Activated CD4-positive, CD25-positive, alpha-beta regulatory T cell treated with anti-CD3 and anti-CD28 coated beads, Interleukin-2, amount 50 U/mL, for 24 hours (primary cell): ENCODE measurements at regions not wholly inside any gene's neighbourhood (a gene's known extent, or its start where the extent isn't known, plus 50 kb on each side); places are given as distances from the start of the nearest gene placed in this dataset.

Source experiments
- ATAC-seq, 2 donors: fragments of 150-1000 bp; cut with Tn5 transposase; one replicate each; pipeline ENCODE4 v1.10.0; 2021; ENCODE audit warnings: mild to moderate bottlenecking in 1 of 2, moderate library complexity in 1 of 2

GRCh38 chr18:5091741-5092140 lies 105.3 kb downstream of the AKAIN1 start:
- ATAC-seq, result no peak

DNA sequence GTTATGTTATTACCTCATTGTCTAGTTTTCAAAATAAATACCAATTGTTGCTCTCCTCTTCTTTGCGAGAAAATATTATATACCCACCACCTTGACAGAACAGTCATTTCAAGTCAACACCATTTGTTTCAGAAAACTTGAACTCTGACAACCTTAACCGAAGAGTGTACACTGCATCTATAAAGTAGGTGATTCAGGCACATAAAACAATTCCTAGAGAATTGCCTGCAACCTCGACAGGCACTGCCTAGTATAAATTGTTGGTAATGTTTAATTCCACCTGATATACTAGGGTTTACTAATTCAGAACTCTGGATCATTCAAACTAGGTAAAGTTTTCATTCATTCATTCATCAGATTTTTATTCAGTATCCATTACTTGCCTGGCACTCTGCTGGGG lies 121.8 kb downstream of the AKAIN1 start:
- no peak for ATAC-seq

GRCh38 chr18:5073026-5073944 lies 123.8 kb downstream of the AKAIN1 start:
- peak in 1 of 2 donors; percentile 38 for ATAC-seq

DNA sequence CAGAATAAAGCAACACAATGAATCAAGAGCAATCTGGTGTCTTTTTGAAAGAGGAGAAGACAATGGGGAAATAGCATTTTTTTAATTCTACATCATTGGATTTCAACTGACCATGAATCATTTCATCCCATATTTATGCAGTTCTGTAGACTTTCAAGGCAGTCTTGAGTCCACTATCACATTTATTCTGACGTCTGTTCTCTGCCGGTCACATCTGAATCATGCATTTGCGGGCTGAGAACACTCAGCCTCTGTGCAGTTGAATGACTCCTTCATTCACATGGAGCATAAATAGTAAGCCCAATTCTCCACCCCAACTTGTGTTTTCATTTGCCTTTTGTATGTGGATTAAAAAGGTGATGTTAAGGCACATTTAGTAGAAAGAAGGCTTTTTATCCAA lies 128.2 kb downstream of the AKAIN1 start:
- ATAC-seq, result no peak

- ATAC-seq, result no peak
These were observed 130.6 kb downstream of the AKAIN1 start for GRCh38 chr18:5066380-5066977.

- no peak for ATAC-seq
These were observed 131.4 kb downstream of the AKAIN1 start for GRCh38 chr18:5065615-5066014.

GRCh38 chr18:5064841-5065370 lies 132.2 kb downstream of the AKAIN1 start:
- no peak for ATAC-seq

GRCh38 chr18:5061785-5062184 lies 135.3 kb downstream of the AKAIN1 start:
- no peak for ATAC-seq

- ATAC-seq, result no peak
These were observed 136.5 kb downstream of the AKAIN1 start for GRCh38 chr18:5060543-5060942.

- no peak for ATAC-seq
These were observed 137.4 kb downstream of the AKAIN1 start for GRCh38 chr18:5059696-5060032.

DNA sequence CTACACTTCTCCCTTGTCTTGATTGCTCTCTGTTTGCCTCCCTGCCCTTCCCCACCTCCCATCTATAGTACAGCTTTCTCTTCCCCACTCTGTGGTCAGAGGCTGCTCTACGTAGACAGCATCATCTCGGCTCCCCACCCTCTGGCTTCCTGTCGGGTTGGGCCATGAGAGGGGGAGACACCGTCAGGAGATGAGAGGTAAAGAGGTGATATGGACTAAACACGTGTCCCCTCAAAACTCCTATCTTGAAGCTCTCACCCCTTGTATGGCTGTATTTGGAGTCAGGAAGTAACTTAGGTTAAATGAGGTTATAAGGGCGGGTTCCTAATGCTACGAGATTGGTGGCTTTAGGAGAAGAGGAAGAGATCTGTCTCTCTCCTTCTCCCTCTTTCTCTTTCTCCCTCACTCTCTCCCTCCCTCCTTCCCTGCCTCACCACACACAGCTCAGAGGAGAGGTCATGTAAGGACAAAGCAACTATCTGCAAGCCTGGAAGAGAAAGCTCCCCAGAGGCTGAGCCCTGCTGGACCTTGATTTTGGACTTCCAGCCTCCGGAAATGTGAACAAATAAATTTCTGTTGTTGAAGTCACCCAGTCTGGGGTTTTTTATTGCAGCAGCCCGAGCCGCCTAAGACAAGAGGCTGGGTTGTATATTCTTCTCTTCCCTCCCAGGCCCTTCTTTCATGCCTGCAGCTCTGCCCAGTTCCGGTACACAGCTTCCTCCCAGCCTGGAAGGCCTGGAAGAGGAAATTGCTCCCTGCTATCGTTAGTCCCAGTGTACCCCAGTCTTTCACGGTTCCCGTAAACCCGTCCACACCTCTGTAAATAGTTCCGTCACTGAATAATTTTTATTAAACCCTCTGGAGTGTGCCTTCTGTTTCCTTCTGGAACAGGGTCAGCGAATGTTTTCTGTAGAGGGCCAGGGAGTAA lies 138.0 kb downstream of the AKAIN1 start:
- peak; percentile 60 to 62 for ATAC-seq

- ATAC-seq, result peak in 1 of 2 donors; percentile 47
These were observed 139.4 kb downstream of the AKAIN1 start for GRCh38 chr18:5057386-5058348.

GRCh38 chr18:5052491-5052890 lies 144.6 kb downstream of the AKAIN1 start:
- no peak for ATAC-seq

DNA sequence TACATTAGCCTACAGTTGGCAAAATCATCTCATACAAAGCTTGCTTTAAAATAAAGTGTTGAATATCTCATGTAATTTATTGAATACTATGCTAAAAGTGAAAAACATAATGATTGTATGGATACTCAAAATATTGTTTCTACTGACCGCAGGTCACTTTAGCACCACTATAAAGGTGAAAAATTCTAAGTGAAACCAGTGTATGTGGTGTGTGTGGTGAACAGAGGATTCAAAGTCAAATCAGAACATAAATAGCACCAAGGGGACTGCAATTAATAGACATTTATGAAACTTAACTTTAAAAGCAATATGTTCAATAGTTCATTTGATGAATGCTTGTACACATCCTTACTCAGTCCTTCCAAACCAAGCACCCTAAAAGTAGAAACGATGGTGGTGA lies 145.8 kb downstream of the AKAIN1 start:
- ATAC-seq, result no peak

DNA sequence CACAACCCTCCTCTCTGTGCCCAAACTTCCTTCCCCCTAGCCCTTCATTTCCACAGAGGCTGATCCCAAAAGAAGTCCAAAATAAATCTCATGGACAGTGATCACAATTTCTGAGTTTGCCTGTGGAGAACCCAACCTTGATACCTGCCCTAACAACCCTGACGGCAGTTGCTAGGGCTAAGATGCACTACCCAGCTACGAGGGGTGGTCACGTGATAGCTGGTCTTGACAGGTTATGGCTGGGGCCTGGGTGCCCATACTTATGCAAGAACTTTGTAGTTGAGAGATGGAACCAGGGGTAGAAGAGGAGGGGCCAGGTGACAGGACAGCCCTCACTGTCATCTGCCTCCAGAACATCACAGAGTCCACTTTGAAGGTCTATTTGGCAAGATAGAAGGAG lies 147.9 kb downstream of the AKAIN1 start:
- no peak for ATAC-seq

DNA sequence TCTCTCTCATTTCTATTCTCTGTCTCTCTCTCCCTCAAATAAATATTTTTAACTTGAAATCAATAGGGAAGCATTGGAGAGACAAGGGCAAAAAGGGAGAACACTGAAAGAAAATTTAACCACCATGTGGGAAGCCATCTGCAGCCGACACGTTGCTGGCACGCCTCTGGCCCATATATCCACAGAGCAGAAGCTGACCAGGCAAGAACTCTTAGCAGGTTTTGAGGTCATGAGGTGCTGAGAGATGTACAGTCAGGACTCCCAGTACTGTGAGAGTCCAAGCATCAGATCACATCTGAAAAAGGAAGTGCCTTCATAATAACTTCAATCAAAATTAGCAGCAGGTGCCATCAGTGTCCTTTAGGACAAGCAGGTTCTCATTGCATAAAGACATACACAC lies 156.6 kb downstream of the AKAIN1 start:
- no peak for ATAC-seq

DNA sequence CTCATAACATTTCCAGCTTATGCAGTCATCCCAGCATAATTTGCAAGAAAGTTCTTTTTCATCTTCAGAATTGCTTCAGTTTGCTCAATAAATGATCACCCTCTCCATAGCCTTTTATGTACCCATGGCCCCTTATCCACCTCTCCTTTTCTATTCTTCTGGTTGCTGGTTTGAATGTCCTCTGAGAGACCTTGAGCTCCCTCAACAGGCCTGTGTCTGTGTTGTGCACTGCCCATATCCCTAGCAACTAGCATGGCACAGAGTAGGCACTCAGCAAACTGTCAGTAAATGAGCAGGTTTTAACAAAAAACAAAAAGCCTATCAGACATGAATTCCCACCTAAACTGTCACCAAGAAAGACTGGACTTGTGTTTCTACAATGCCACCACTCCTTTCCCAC lies 160.5 kb downstream of the AKAIN1 start:
- no peak for ATAC-seq

DNA sequence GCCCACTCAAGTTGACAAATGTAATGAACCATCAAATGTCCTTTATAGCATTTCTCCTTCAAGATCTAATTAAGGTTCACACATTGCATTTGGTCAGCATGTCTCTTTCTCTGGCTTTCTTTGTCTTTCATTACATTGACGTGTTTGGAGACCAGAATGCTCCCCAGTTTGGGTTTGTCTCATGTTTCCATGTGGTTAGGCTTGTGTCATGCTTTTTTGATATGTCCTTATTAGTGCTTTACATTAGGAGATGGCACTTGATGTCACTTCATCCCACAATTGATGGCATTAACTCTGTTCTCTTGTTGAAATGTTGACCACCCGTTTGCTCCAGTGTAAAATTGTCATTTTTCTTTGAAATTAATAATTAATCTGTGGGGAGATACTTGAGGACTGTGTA lies 165.8 kb downstream of the AKAIN1 start:
- no peak for ATAC-seq

DNA sequence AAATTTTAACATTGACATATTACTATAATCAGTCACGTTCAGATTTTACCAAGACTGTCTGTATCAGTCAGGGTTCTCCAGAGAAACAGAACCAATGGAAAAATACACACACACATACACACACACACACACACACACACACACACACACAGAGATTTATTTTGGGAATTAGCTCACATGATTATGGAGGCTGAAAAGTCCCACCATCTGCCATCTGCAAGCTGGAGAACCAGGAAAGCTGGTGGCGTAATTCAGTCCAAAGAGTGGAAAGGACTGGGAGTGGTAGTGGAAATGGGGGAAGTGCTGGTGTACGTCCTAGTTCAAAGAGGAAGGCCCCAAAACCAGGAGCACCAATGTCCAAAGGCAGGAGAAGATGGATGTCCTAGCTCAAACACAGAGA lies 166.4 kb downstream of the AKAIN1 start:
- no peak for ATAC-seq

GRCh38 chr18:5029592-5029991 lies 167.5 kb downstream of the AKAIN1 start:
- no peak for ATAC-seq

- ATAC-seq, result no peak
These were observed 172.3 kb downstream of the AKAIN1 start for GRCh38 chr18:5024741-5025140.

- ATAC-seq, result no peak
These were observed 175.5 kb downstream of the AKAIN1 start for GRCh38 chr18:5021558-5021957.
